Mesendoderm (in vitro differentiated cells): ENCODE measurements at regions not wholly inside any gene's neighbourhood (a gene's known extent, or its start where the extent isn't known, plus 50 kb on each side); places are given as distances from the start of the nearest gene placed in this dataset.

Experiments used
- DNase-seq: peaks from one replicate; pipeline ENCODE4 v3.0.0; 2013
- H2AK5ac ChIP-seq: 2 replicates; pipeline ENCODE4 v1.6.1; 2013; ENCODE audit warnings: low read length, inconsistent platforms
- H2BK120ac ChIP-seq: 2 replicates; pipeline ENCODE4 v1.6.1; 2013; ENCODE audit warnings: low read depth, mild to moderate bottlenecking, low read length, moderate library complexity, mixed read lengths
- H2BK15ac ChIP-seq: replicated peaks from 2 replicates; pipeline ENCODE4 v1.6.1; 2013; ENCODE audit warnings: low read depth, mild to moderate bottlenecking, moderate library complexity
- H2BK5ac ChIP-seq: 2 replicates; pipeline ENCODE4 v1.6.1; 2013; ENCODE audit warnings: low read length, inconsistent platforms
- H3K18ac ChIP-seq: 2 replicates; pipeline ENCODE4 v1.6.1; 2013; ENCODE audit warnings: mild to moderate bottlenecking, low read length, mixed read lengths
- H3K23ac ChIP-seq: one replicate; pipeline ENCODE4 v1.6.1; 2013; ENCODE audit warnings: low read length
- H3K27ac ChIP-seq: 2 replicates; pipeline ENCODE4 v1.5.1; 2013; ENCODE audit warnings: low read depth, mild to moderate bottlenecking, inconsistent platforms, low read length, moderate library complexity
- H3K27me3 ChIP-seq: 2 replicates; pipeline ENCODE4 v1.6.1; 2013; ENCODE audit warnings: low read length, control low read depth, mild to moderate bottlenecking, inconsistent platforms; ENCODE audit not compliant: insufficient read depth, poor library complexity
- H3K36me3 ChIP-seq: 2 replicates; pipeline ENCODE4 v1.6.1; 2013; ENCODE audit warnings: low read length, inconsistent platforms; ENCODE audit not compliant: control insufficient read depth, insufficient read depth
- H3K4ac ChIP-seq: one replicate; pipeline ENCODE4 v1.6.1; 2013; ENCODE audit warnings: low read depth, mild to moderate bottlenecking, low read length, moderate library complexity
- H3K4me1 ChIP-seq: 2 replicates; pipeline ENCODE4 v1.6.1; 2013; ENCODE audit warnings: low read depth, low read length, inconsistent platforms; ENCODE audit not compliant: control insufficient read depth
- H3K4me2 ChIP-seq: 2 replicates; pipeline ENCODE4 v1.6.1; 2013; ENCODE audit warnings: low read length
- H3K4me3 ChIP-seq: 2 replicates; pipeline ENCODE4 v1.5.1; 2013; ENCODE audit warnings: mild to moderate bottlenecking, low read length
- H3K56ac ChIP-seq: one replicate; pipeline ENCODE4 v1.6.1; 2013; ENCODE audit warnings: low read length
- H3K79me1 ChIP-seq: 2 replicates; pipeline ENCODE4 v1.6.1; 2013; ENCODE audit warnings: low read length, inconsistent platforms
- H3K79me2 ChIP-seq: 2 replicates; pipeline ENCODE4 v1.6.1; 2013; ENCODE audit warnings: mild to moderate bottlenecking, low read length; ENCODE audit not compliant: control insufficient read depth, insufficient read depth
- H3K9ac ChIP-seq: 2 replicates; pipeline ENCODE4 v1.6.1; 2013; ENCODE audit warnings: low read length, inconsistent platforms
- H4K5ac ChIP-seq: one replicate; pipeline ENCODE4 v1.6.1; 2013; ENCODE audit warnings: low read length
- H4K8ac ChIP-seq: one replicate; pipeline ENCODE4 v1.6.1; 2013; ENCODE audit warnings: low read depth, mild to moderate bottlenecking, control low read depth, low read length, moderate library complexity
- WGBS: extraction: QIAGEN DNeasy Blood & Tissue Kit; methylation state at CpG from one replicate; pipeline ENCODE4 v1.1.7; 2013; ENCODE audit warnings: low lambda C conversion rate, missing lambda C conversion rate; ENCODE audit not compliant: insufficient coverage; ENCODE audit errors: extremely low coverage; 5-methylcytosine and 5-hydroxymethylcytosine counted together

DNA sequence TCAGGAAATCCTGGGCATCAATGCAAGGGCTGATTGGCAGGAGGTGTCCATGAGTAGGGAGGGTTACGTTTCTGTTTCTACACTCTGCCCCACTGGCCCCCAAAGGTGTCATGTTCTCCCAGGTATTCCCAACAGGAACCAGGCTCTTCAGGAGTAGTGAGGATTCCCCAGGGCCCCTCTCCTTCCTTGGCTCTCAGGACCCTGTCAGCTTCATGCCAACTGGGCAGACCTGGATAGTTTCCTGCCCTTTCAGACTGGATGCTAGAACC is 480.6 kb upstream of the HS6ST1 start:
- H3K36me3 ChIP-seq = no peaks in the 10 kb centered on the region
- H3K23ac ChIP-seq = no peak overlapping the region
- H3K27ac ChIP-seq = no peak overlapping the region
- no peaks in the 10 kb centered on the region for H3K79me2 ChIP-seq
- no peak for DNase-seq
- no peak overlapping the region for H3K18ac ChIP-seq
- H3K4me3 ChIP-seq = no peak overlapping the region
- H3K27me3 ChIP-seq = no peaks in the 10 kb centered on the region
- no peak overlapping the region for H3K9ac ChIP-seq
- no peaks in the 10 kb centered on the region for H3K79me1 ChIP-seq
- no peak overlapping the region for H3K4me2 ChIP-seq
- no peak overlapping the region for H3K56ac ChIP-seq
- no peak overlapping the region for H2BK5ac ChIP-seq
- no peak overlapping the region for H3K4ac ChIP-seq
- WGBS = no CpG with 5 or more reads among the region's 1 CpG
- no peak overlapping the region for H2AK5ac ChIP-seq
- H2BK15ac ChIP-seq = no peak overlapping the region
- H3K4me1 ChIP-seq = no peaks in the 10 kb centered on the region
- H4K5ac ChIP-seq = no peak overlapping the region
- no peak overlapping the region for H4K8ac ChIP-seq
- H2BK120ac ChIP-seq = no peak overlapping the region

DNA sequence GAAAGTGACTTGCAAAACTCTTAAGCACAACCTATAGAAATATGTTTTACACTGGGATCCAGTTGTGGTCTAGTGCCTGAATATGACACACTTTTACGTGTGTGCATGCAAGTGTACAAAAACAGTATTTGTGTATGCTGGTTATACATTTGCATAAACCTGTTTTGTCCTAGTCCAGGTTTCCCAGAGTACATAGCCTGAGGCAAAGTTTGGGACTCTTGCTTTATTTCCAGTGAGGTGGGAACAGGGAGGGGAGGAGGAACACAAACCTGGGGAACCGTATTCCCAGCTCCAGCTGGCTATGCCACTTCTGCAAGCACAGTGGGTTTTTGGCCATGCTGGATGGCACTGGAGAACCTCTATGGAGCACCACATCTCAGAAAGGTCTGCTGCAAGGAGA is 481.1 kb upstream of the HS6ST1 start:
- Histone ChIP-seq H2BK5ac (no peak overlapping the region), H2BK120ac (no peak overlapping the region), H2AK5ac (no peak overlapping the region), H3K4me3 (no peak overlapping the region), H3K9ac (no peak overlapping the region), H3K79me1 (no peaks in the 10 kb centered on the region), H3K4me1 (no peaks in the 10 kb centered on the region), H4K8ac (no peak overlapping the region), H3K23ac (no peak overlapping the region), H2BK15ac (no peak overlapping the region), H3K79me2 (no peaks in the 10 kb centered on the region), H3K56ac (no peak overlapping the region), H3K27ac (no peak overlapping the region), H3K18ac (no peak overlapping the region), H3K27me3 (no peaks in the 10 kb centered on the region), H4K5ac (no peak overlapping the region), H3K36me3 (no peaks in the 10 kb centered on the region), H3K4ac (no peak overlapping the region), H3K4me2 (no peak overlapping the region)
- no peak for DNase-seq
- no CpG with 5 or more reads among the region's 2 CpGs for WGBS

- H3K9ac ChIP-seq = no peak overlapping the region
- no peak overlapping the region for H3K23ac ChIP-seq
- no peak overlapping the region for H3K4ac ChIP-seq
- H3K18ac ChIP-seq = no peak overlapping the region
- no peak overlapping the region for H2AK5ac ChIP-seq
- H2BK5ac ChIP-seq = no peak overlapping the region
- H3K4me2 ChIP-seq = no peak overlapping the region
- no peak for DNase-seq
- no peak overlapping the region for H4K5ac ChIP-seq
- no CpG with 5 or more reads among the region's 1 CpG for WGBS
- H3K27ac ChIP-seq = no peak overlapping the region
- no peak overlapping the region for H3K4me3 ChIP-seq
- H2BK15ac ChIP-seq = no peak overlapping the region
- no peaks in the 10 kb centered on the region for H3K27me3 ChIP-seq
- no peak overlapping the region for H3K56ac ChIP-seq
- no peaks in the 10 kb centered on the region for H3K4me1 ChIP-seq
- H2BK120ac ChIP-seq = no peak overlapping the region
- no peaks in the 10 kb centered on the region for H3K79me2 ChIP-seq
- no peak overlapping the region for H4K8ac ChIP-seq
- H3K79me1 ChIP-seq = no peaks in the 10 kb centered on the region
- no peaks in the 10 kb centered on the region for H3K36me3 ChIP-seq
Observed at GRCh38 chr2:128801576-128801975, 482.9 kb upstream of the HS6ST1 start.

DNA sequence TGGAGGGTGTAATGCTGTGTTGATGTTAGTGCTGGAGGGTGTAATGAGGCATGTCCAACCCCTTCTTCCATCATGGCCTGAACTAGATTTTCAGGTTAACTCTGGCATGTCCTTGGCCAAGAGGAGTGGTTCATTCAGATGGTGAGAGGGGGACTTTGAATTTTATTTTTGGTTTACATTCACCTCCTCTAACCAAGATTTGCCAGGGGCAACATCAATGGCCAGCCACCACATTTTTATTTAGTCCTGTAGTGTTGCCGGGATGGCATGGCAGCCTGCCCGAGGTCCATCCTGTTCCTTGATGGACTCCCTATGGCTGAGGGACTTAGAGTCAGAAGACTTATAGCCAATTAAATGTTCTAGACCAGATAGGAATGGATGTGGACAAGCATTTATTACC is 484.6 kb upstream of the HS6ST1 start:
- Histone ChIP-seq H3K36me3 (no peaks in the 10 kb centered on the region), H2BK15ac (no peak overlapping the region), H2AK5ac (no peak overlapping the region), H2BK120ac (no peak overlapping the region), H3K79me2 (no peaks in the 10 kb centered on the region), H3K4me2 (no peak overlapping the region), H3K56ac (no peak overlapping the region), H3K27me3 (no peaks in the 10 kb centered on the region), H4K8ac (no peak overlapping the region), H3K79me1 (no peaks in the 10 kb centered on the region), H3K23ac (no peak overlapping the region), H2BK5ac (no peak overlapping the region), H3K4me3 (no peak overlapping the region), H3K4ac (no peak overlapping the region), H4K5ac (no peak overlapping the region), H3K27ac (no peak overlapping the region), H3K9ac (no peak overlapping the region), H3K18ac (no peak overlapping the region), H3K4me1 (no peaks in the 10 kb centered on the region)
- DNase-seq = no peak
- no CpG with 5 or more reads among the region's 2 CpGs for WGBS

- DNase-seq = no peak
- H3K56ac ChIP-seq = no peak overlapping the region
- H3K27me3 ChIP-seq = no peaks in the 10 kb centered on the region
- no peak overlapping the region for H2BK120ac ChIP-seq
- H3K79me1 ChIP-seq = no peaks in the 10 kb centered on the region
- H3K9ac ChIP-seq = no peak overlapping the region
- H3K4me1 ChIP-seq = no peaks in the 10 kb centered on the region
- no peak overlapping the region for H3K4me3 ChIP-seq
- no peak overlapping the region for H3K18ac ChIP-seq
- H3K23ac ChIP-seq = no peak overlapping the region
- no peaks in the 10 kb centered on the region for H3K36me3 ChIP-seq
- H3K79me2 ChIP-seq = no peaks in the 10 kb centered on the region
- no peak overlapping the region for H4K8ac ChIP-seq
- H2BK15ac ChIP-seq = no peak overlapping the region
- no peak overlapping the region for H3K27ac ChIP-seq
- H3K4me2 ChIP-seq = no peak overlapping the region
- H4K5ac ChIP-seq = no peak overlapping the region
- H2BK5ac ChIP-seq = no peak overlapping the region
- no CpG with 5 or more reads among the region's 2 CpGs for WGBS
- H2AK5ac ChIP-seq = no peak overlapping the region
- no peak overlapping the region for H3K4ac ChIP-seq
Observed at GRCh38 chr2:128805237-128805636, 486.6 kb upstream of the HS6ST1 start.

DNA sequence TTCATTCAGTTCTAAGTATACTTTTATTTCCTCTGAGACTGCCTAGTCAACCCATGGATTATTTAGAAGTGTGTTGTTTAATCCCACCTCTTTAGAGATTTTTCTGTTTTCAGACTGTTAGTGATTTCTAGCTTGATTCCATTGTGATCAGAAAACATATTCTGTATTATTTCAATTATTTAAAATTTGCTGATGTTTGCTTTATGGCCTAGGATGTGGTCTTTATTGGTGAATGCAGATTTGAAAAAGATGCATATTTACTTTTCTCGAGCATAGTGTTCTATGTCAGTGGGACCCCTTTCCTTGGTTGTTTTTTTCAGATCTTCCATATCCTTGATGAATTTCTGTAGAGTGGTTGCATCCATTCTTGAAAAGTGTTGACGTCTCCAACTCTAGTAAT is 487.2 kb upstream of the HS6ST1 start:
- Histone ChIP-seq H3K23ac (no peak overlapping the region), H4K8ac (no peak overlapping the region), H2BK5ac (no peak overlapping the region), H3K4me3 (no peak overlapping the region), H2BK120ac (no peak overlapping the region), H3K79me1 (no peaks in the 10 kb centered on the region), H2BK15ac (no peak overlapping the region), H3K27me3 (no peaks in the 10 kb centered on the region), H3K79me2 (no peaks in the 10 kb centered on the region), H3K56ac (no peak overlapping the region), H3K4me2 (no peak overlapping the region), H3K36me3 (no peaks in the 10 kb centered on the region), H2AK5ac (no peak overlapping the region), H3K4ac (no peak overlapping the region), H3K4me1 (no peaks in the 10 kb centered on the region), H3K27ac (no peak overlapping the region), H4K5ac (no peak overlapping the region), H3K18ac (no peak overlapping the region), H3K9ac (no peak overlapping the region)
- no peak for DNase-seq
- whole genome bisulfite sequencing = no CpG with 5 or more reads among the region's 2 CpGs
